ENCODE measurements at regions not wholly inside any gene's neighbourhood (a gene's known extent, or its start where the extent isn't known, plus 50 kb on each side); places are given as distances from the start of the nearest gene placed in this dataset.

- no peak for TF ChIP-seq CHD7 (IDR thresholded peaks at IDR 0.05; ENCODE audit: insufficient replicate concordance, low read length)
- no peak for TF ChIP-seq CBX5 (IDR thresholded peaks at IDR 0.05; ENCODE audit: low read depth, low read length)
- TF ChIP-seq CTBP2 (IDR thresholded peaks at IDR 0.05; ENCODE audit: borderline replicate concordance, insufficient read depth, insufficient read length, low read length) = no peak
- TF ChIP-seq EZH2 (IDR thresholded peaks at IDR 0.05; ENCODE audit: low read depth, low read length, severe bottlenecking) = no peak
- no peak for TF ChIP-seq BACH1 (IDR thresholded peaks at IDR 0.05; ENCODE audit: low read length)
- TF ChIP-seq NANOG (IDR thresholded peaks at IDR 0.05; ENCODE audit: insufficient read depth, low read depth, low read length, poor library complexity, severe bottlenecking) = no peak
- TF ChIP-seq MAX (IDR thresholded peaks at IDR 0.05) = no peak
- no peak for TF ChIP-seq KDM1A (IDR thresholded peaks at IDR 0.05; ENCODE audit: borderline replicate concordance, low read length)
Observed at GRCh38 chr9:88653911-88654310, 118.9 kb downstream of the NXNL2 start (continued).

All from H1 (cell line).